ENCODE measurements at regions not wholly inside any gene's neighbourhood (a gene's known extent, or its start where the extent isn't known, plus 50 kb on each side); places are given as distances from the start of the nearest gene placed in this dataset.

DNA sequence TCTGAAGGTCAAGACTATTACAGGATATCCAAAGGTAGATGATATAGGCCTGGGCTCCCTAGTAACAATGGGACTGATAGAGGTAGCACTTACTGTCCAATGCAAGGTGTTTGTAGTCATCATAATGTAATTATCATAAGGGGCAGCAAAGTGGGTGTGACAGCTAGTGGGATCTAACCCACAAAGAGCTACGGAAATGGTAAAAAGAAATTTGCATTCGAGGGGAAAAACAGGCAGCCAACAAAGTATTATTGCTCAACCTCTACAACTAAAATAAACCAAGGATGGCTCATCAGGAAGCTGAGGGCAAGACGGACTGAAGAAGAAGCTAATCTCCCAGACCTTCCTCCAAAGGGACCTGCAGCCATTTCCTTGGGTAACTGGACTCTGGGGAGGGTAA is 211.0 kb downstream of the WDR11 start:
- no peaks in the 10 kb centered on the region for H3K27me3 ChIP-seq (ENCODE audit: control insufficient read depth, insufficient read depth, low read length)
- no peak overlapping the region for H3K4me3 ChIP-seq (ENCODE audit: low read depth, low read length)
- ChIA-PET CTCF (interaction anchor here (0.6 kb wide), 1 partner anchor 25 kb away, joined by 3 read pairs; no protein-coding TSS in a partner anchor), POLR2A (no interaction called here)
- H3K9me3 ChIP-seq (ENCODE audit: control insufficient read depth, insufficient read depth, low read length) = peaks cover 21% of the 10 kb centered on the region
- TF ChIP-seq, protein P1, sequence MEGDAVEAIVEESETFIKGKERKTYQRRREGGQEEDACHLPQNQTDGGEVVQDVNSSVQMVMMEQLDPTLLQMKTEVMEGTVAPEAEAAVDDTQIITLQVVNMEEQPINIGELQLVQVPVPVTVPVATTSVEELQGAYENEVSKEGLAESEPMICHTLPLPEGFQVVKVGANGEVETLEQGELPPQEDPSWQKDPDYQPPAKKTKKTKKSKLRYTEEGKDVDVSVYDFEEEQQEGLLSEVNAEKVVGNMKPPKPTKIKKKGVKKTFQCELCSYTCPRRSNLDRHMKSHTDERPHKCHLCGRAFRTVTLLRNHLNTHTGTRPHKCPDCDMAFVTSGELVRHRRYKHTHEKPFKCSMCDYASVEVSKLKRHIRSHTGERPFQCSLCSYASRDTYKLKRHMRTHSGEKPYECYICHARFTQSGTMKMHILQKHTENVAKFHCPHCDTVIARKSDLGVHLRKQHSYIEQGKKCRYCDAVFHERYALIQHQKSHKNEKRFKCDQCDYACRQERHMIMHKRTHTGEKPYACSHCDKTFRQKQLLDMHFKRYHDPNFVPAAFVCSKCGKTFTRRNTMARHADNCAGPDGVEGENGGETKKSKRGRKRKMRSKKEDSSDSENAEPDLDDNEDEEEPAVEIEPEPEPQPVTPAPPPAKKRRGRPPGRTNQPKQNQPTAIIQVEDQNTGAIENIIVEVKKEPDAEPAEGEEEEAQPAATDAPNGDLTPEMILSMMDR (IDR thresholded peaks at IDR 0.05; ENCODE audit: low read depth, low read length) = no peak
- no peak for DNase-seq (ENCODE audit: low read depth, low spot score)
- no peak overlapping the region for H3K27ac ChIP-seq (ENCODE audit: low read depth, low read length)

DNA sequence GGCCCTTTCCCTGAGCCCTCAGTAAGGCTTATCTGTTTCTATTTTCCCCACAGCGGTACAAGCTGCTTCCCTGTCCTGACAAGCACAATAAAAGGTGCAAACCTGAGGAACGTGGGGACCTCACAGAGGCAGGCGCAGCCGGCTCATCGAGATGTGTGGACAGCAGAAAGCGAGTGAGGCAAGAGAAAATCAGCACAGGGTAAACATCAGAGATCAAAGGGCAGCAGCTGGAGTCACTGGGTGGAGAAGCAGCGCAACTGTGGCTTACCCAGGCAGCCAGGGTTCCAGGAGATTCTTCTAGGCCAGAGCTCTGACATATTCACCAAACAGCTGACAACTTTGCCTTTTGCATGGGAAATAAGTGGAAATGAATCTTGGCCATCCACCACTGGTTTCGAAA is 212.6 kb downstream of the WDR11 start:
- TF ChIP-seq, protein P1 (IDR thresholded peaks at IDR 0.05; ENCODE audit: low read depth, low read length) = no peak
- POLR2A ChIA-PET = no interaction called here
- Histone ChIP-seq H3K27ac (ENCODE audit: low read depth, low read length) (no peak overlapping the region), H3K27me3 (ENCODE audit: control insufficient read depth, insufficient read depth, low read length) (no peaks in the 10 kb centered on the region), H3K4me3 (ENCODE audit: low read depth, low read length) (no peak overlapping the region), H3K9me3 (ENCODE audit: control insufficient read depth, insufficient read depth, low read length) (peaks cover 19% of the 10 kb centered on the region)
- CTCF ChIA-PET = no interaction called here
- DNase-seq (ENCODE audit: low read depth, low spot score) = no peak

- TF ChIP-seq, protein P1 (IDR thresholded peaks at IDR 0.05; ENCODE audit: low read depth, low read length) = no peak
- Histone ChIP-seq H3K27ac (ENCODE audit: low read depth, low read length) (no peak overlapping the region), H3K27me3 (ENCODE audit: control insufficient read depth, insufficient read depth, low read length) (no peaks in the 10 kb centered on the region), H3K9me3 (ENCODE audit: control insufficient read depth, insufficient read depth, low read length) (peaks cover 19% of the 10 kb centered on the region), H3K4me3 (ENCODE audit: low read depth, low read length) (no peak overlapping the region)
- no peak for DNase-seq (ENCODE audit: low read depth, low spot score)
- CTCF ChIA-PET = no interaction called here
- POLR2A ChIA-PET = no interaction called here
Measured at GRCh38 chr10:121064491-121064890, 213.3 kb downstream of the WDR11 start.

DNA sequence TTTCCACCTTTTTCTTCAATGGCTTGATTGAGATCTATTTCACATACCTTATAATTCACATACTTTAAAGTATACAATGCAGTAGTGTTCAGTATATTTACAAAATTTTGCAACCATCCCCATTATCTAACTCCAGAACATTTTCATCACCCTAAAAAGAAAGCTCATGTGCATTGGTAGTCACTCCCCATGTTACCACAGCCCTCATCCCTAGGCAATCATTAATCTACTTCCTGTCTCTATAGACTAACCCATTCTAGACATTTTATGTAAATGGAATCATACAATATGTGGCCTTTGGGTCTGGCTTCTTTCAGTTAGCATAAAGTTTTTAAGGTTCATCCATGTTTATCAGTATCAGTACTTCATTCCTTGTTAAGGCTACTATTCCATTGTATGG is 214.2 kb downstream of the WDR11 start:
- no peak for DNase-seq (ENCODE audit: low read depth, low spot score)
- TF ChIP-seq, protein P1 (IDR thresholded peaks at IDR 0.05; ENCODE audit: low read depth, low read length) = no peak
- CTCF ChIA-PET = no interaction called here
- Histone ChIP-seq H3K27ac (ENCODE audit: low read depth, low read length) (no peak overlapping the region), H3K4me3 (ENCODE audit: low read depth, low read length) (no peak overlapping the region), H3K27me3 (ENCODE audit: control insufficient read depth, insufficient read depth, low read length) (no peaks in the 10 kb centered on the region), H3K9me3 (ENCODE audit: control insufficient read depth, insufficient read depth, low read length) (peaks cover 20% of the 10 kb centered on the region)
- POLR2A ChIA-PET = no interaction called here

- POLR2A ChIA-PET = no interaction called here
- CTCF ChIA-PET = no interaction called here
- TF ChIP-seq, protein P1 (IDR thresholded peaks at IDR 0.05; ENCODE audit: low read depth, low read length) = no peak
- DNase-seq (ENCODE audit: low read depth, low spot score) = no peak
- no peaks in the 10 kb centered on the region for H3K27me3 ChIP-seq (ENCODE audit: control insufficient read depth, insufficient read depth, low read length)
- peaks cover 19% of the 10 kb centered on the region for H3K9me3 ChIP-seq (ENCODE audit: control insufficient read depth, insufficient read depth, low read length)
- H3K27ac ChIP-seq (ENCODE audit: low read depth, low read length) = no peak overlapping the region
- H3K4me3 ChIP-seq (ENCODE audit: low read depth, low read length) = no peak overlapping the region
Measured at GRCh38 chr10:121069061-121069850, 218.1 kb downstream of the WDR11 start.
